Muscle layer of duodenum (tissue), 2 donors: ENCODE measurements at regions not wholly inside any gene's neighbourhood (a gene's known extent, or its start where the extent isn't known, plus 50 kb on each side); places are given as distances from the start of the nearest gene placed in this dataset.

Experiments
- H3K27ac ChIP-seq: one replicate; pipeline ENCODE4 v1.7.0; 2013; ENCODE audit warnings: mild to moderate bottlenecking, low read length
- H3K27me3 ChIP-seq: one replicate; pipeline ENCODE4 v1.7.0; 2013; ENCODE audit warnings: low read depth, mild to moderate bottlenecking, control low read depth, low read length
- H3K36me3 ChIP-seq, 2 donors: one replicate each; pipeline ENCODE4 v1.7.0; 2013; ENCODE audit warnings: low read length in 2 of 2, control low read depth in 1 of 2, mild to moderate bottlenecking in 1 of 2; ENCODE audit not compliant: insufficient read depth in 2 of 2, control insufficient read depth in 1 of 2
- H3K4me1 ChIP-seq, 2 donors: one replicate each; pipeline ENCODE4 v1.7.0; 2013; ENCODE audit warnings: low read length in 2 of 2, mild to moderate bottlenecking in 2 of 2, control low read depth in 1 of 2, moderate library complexity in 1 of 2; ENCODE audit not compliant: insufficient read depth in 2 of 2, control insufficient read depth in 1 of 2
- H3K4me3 ChIP-seq, 2 donors: one replicate each; pipeline ENCODE4 v1.7.0; 2013; ENCODE audit warnings: low read length in 2 of 2, low read depth in 1 of 2, mild to moderate bottlenecking in 1 of 2
- H3K9me3 ChIP-seq, 2 donors: one replicate each; pipeline ENCODE4 v1.7.0; 2013; ENCODE audit warnings: low read length in 2 of 2, control low read depth in 1 of 2, mild to moderate bottlenecking in 1 of 2; ENCODE audit not compliant: control insufficient read depth in 1 of 2
- donor health status: healthy.

DNA sequence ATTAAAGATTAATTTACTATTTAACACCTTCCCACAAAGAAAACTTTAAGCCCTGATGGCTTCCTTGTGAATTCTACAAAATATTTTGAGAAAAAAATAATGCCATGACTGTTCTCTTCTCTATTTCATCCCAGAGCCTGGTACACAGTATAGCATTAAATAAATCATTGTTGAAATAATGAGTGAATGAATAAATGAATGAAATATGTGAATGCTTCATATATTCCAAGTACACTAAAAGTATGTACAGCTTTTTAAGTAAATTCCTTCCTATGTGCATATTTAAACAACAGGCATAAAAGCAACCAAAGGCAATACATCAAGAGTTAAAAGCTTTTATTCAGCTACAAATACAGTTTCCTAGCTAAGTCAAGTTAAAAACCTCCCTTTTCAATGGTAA, 144.9 kb upstream of the CCDC196 start:
- Histone ChIP-seq H3K36me3 (no peaks in the 10 kb centered on the region), H3K27ac (no peak overlapping the region), H3K4me1 (no peaks in the 10 kb centered on the region), H3K9me3 (no peaks in the 10 kb centered on the region), H3K27me3 (no peaks in the 10 kb centered on the region), H3K4me3 (no peak overlapping the region)

DNA sequence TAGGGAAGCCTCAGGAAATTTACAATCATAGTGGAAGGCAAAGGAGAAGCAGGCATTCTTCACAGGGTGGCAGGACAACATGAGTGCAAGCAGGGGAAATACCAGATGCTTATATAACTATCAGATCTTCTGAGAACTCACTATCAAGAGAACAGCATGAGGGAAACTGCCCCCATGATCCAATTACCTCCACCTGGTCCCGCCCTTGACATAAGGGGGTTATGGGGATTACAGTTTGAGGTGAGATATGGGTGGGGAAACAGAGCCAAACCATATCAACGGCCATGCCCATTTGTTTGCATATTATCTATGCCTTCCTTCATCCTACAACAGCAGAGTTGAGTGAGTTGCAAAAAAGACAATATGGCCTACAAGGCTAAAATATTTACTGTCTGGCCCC, 140.2 kb upstream of the CCDC196 start:
- Histone ChIP-seq H3K4me3 (no peak overlapping the region), H3K27me3 (no peaks in the 10 kb centered on the region), H3K36me3 (no peaks in the 10 kb centered on the region), H3K27ac (no peak overlapping the region), H3K9me3 (peaks cover 0 to 16% of the 10 kb centered on the region in 2 donors), H3K4me1 (no peaks in the 10 kb centered on the region)

DNA sequence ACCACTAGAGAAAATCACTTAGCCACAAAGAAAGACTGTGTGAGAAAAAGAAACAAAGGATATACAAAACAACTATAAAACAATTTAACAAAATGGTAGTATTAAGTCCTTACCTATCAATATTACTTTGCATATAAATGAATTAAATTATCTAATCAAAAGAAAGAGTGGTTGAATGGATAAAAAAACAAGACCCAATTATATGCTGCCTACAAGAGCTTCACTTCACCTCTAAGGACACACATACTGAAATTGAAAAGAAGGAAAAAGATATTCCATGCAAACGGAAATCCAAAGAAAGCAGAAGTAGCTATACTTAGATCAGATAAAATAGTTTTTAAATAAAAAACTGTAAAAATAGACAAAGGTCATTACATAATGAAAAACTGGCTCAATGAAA, 134.9 kb upstream of the CCDC196 start:
- H3K4me3 ChIP-seq: no peak overlapping the region
- no peaks in the 10 kb centered on the region for H3K27me3 ChIP-seq
- no peak overlapping the region for H3K27ac ChIP-seq
- H3K4me1 ChIP-seq: no peaks in the 10 kb centered on the region
- H3K36me3 ChIP-seq: no peaks in the 10 kb centered on the region
- H3K9me3 ChIP-seq: peaks cover 0 to 24% of the 10 kb centered on the region in 2 donors

DNA sequence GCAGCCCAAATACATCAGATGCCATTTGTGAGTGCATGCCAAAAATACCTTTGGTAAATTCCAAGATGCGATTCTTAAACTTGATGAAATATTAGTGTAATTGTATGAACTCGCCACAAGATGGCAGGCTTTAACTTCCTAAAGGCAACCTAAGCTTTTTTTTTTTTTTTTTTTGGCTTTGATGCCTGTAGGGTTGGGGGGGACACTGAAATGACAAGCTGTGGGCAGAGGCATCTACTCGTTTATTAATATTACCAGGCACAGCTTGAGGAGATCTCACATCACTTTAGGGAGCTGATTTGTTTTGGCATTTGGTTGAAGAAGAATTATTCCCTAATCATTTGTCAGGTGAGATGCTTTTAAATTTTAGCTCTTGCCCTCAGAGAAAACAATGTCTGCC, 126.7 kb upstream of the CCDC196 start:
- H3K9me3 ChIP-seq: no peaks in the 10 kb centered on the region
- no peaks in the 10 kb centered on the region for H3K27me3 ChIP-seq
- H3K4me1 ChIP-seq: no peaks in the 10 kb centered on the region
- no peaks in the 10 kb centered on the region for H3K36me3 ChIP-seq
- no peak overlapping the region for H3K4me3 ChIP-seq
- H3K27ac ChIP-seq: no peak overlapping the region

DNA sequence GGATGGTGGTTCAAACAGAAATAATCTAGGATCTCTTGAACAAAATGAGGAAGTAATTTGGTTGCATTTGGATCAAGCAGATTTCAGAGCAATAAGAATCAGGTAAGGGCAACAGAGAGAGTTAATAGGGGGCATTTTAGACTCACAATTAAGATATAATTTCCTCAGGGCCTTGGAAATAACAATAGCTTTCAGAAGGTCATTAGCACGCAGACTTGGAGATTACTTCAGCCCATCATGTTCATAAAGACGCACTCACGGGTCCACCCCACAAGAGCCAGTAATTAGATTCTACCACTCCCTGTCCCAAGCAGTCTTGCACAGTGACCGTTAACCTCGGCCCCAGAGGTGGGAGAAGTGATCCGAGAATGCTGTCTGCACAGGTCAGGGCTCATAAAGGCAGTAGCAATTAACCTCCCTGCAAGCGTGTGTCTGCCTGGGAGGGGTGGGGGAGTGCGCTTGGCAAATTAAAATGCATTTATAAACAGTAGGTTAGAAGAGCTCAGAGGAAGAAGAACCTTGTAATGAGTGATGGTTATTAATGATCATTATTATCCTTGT, 125.7 kb upstream of the CCDC196 start:
- H3K4me3 ChIP-seq: no peak overlapping the region
- H3K36me3 ChIP-seq: no peaks in the 10 kb centered on the region
- no peak overlapping the region for H3K27ac ChIP-seq
- no peaks in the 10 kb centered on the region for H3K4me1 ChIP-seq
- no peaks in the 10 kb centered on the region for H3K27me3 ChIP-seq
- H3K9me3 ChIP-seq: no peaks in the 10 kb centered on the region

DNA sequence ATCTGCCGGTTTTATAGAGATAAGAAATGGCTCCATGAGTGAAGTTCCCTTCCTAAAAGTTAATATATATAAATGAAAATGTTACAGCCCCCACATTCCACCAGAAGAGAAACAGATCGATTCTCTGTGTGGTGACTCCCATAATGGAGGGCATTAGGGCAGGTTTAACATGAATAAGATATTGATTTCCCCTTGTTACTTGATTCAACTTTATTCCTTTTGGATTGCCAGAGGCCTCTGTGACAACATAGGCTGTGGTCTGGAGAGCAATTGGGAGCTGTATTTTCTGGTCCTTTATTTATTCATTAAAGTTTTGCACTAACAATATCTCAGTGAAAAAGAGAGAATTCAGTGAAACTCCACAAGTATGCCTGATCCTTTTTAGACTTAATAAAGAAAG, 125.2 kb upstream of the CCDC196 start:
- H3K36me3 ChIP-seq: no peaks in the 10 kb centered on the region
- no peak overlapping the region for H3K4me3 ChIP-seq
- no peak overlapping the region for H3K27ac ChIP-seq
- H3K4me1 ChIP-seq: no peaks in the 10 kb centered on the region
- no peaks in the 10 kb centered on the region for H3K9me3 ChIP-seq
- no peaks in the 10 kb centered on the region for H3K27me3 ChIP-seq

DNA sequence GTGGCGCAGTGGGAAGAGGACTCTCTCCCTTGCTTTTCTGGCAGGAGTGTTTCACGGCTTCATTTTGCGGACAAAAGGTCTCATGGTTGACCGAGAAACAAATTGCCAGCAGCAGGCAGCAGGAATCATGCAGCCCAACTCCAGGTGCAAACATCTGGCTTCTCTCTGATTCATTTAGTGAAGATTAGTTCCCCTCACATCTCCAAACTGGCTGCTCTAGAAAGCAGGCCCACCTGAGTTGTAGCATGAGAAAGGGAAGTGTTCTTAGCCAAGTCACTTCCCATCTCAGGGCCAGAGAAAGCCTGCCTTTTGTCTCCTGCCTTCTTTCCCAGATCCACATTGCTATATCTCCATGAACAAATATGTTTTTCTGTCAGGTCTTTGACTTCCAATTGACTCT, 120.8 kb upstream of the CCDC196 start:
- H3K9me3 ChIP-seq: no peaks in the 10 kb centered on the region
- H3K27ac ChIP-seq: no peak overlapping the region
- H3K36me3 ChIP-seq: no peaks in the 10 kb centered on the region
- H3K27me3 ChIP-seq: no peaks in the 10 kb centered on the region
- H3K4me3 ChIP-seq: no peak overlapping the region
- no peaks in the 10 kb centered on the region for H3K4me1 ChIP-seq

DNA sequence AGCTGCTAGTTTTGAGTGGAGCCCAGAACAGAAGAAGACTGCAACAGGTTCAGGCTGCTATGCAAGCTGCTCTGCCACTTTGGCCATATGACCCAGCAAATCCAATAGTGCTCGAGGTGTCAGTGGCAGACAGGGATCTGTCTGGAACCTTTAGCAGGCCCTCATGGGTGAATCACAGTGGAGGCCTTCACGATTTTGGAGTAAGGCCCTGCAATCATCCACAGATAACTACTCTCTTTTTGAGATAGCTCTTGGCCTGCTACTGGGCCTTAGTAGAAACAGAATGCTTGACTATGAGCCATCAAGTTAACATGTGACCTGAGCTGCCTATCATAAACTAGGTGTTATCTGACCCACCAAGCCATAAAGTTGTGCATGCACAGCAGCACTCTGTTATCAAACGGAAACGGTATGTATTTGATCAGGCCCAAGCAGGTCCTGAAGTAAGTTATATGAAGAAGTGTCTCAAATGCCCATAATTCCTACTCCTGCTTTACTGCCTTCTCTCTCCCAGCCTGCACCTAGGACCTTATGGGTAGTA, 116.9 kb upstream of the CCDC196 start:
- no peaks in the 10 kb centered on the region for H3K36me3 ChIP-seq
- no peak overlapping the region for H3K4me3 ChIP-seq
- H3K27me3 ChIP-seq: no peaks in the 10 kb centered on the region
- no peak overlapping the region for H3K27ac ChIP-seq
- H3K9me3 ChIP-seq: no peaks in the 10 kb centered on the region
- H3K4me1 ChIP-seq: no peaks in the 10 kb centered on the region

DNA sequence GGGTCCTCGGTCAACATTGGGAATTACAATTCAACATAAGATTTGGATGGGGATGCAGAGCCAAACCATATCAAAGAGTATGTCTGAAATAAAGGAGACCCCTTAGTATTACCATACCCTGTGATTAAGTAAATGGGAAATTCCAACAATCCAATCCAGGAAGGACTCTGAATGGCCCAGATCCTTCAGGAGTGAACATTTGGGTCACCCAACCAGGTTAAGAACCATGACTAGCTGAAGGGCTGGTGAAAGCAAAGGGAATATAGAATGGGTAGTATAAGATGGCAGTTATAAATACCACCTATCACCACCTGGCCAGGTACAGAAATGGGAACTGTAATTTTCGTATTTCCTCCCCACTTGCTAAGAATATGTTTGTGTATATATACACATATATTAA, 114.4 kb upstream of the CCDC196 start:
- Histone ChIP-seq H3K27ac (no peak overlapping the region), H3K4me1 (no peaks in the 10 kb centered on the region), H3K27me3 (no peaks in the 10 kb centered on the region), H3K9me3 (no peaks in the 10 kb centered on the region), H3K36me3 (no peaks in the 10 kb centered on the region), H3K4me3 (no peak overlapping the region)

DNA sequence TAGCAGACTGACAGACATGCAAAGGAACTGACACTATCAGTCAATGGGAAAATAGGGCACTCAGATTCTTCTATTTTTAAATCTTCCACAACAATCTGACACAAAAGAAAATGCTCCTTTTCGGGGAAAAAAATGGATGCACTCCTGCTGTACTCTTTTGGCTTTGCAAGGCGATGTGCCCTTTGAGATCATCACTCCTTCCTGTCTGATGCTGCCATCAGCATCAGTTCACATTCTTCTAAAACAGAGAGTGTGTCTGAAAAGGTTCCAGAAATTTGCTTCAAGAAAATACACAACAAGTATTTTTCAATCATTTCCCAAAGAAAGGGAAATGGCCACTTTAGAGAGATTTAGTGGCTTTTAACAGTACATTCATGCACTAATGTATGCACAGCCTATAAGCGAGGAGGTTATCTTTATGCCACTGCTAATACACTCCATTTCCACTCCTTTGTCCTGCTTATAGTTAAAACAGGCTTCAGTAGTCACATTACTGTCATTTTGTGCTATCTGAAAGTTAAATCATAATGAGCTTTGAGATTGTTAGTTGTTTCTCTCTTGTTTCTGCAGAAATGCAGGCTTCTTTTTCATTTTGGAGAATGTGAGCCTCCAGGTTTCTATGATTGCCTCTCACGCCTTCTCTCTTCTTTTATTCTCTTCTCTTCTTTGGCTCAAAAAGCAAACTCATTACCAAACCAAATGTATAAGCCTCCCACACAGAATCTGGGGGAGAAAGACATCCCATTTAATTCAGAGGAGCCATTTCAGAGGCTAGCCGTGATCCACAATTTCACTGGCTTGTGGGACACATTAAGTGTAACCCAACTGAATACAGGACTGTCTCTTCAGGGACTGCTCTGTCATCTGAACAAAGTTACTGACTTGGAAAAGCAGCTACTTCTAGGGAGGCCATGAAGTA, 110.9 kb upstream of the CCDC196 start:
- H3K27ac ChIP-seq: no peak overlapping the region
- no peaks in the 10 kb centered on the region for H3K9me3 ChIP-seq
- H3K4me3 ChIP-seq: no peak overlapping the region
- H3K36me3 ChIP-seq: no peaks in the 10 kb centered on the region
- H3K27me3 ChIP-seq: no peaks in the 10 kb centered on the region
- peaks cover 0 to 7% of the 10 kb centered on the region in 2 donors for H3K4me1 ChIP-seq

DNA sequence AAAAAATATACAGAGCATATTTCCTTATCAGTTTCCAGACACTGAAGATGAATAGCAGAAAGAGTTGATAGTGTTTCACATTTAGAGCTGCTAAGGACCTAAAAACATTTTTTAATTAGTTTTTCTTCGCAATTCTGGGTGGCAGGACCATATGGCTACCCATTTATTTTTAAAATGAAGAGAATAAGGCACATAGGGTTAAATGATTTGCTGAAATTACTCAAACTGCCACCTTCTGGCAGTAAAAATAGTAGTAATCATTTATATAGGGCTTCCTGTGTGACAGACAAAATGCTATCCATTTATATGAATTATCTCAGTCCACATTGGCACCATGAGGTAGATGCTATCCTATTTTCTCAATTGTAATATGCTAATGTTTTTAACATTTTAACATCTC, 108.6 kb upstream of the CCDC196 start:
- H3K27ac ChIP-seq: no peak overlapping the region
- H3K27me3 ChIP-seq: no peaks in the 10 kb centered on the region
- peaks cover 0 to 8% of the 10 kb centered on the region in 2 donors for H3K4me1 ChIP-seq
- H3K4me3 ChIP-seq: no peak overlapping the region
- H3K9me3 ChIP-seq: no peaks in the 10 kb centered on the region
- H3K36me3 ChIP-seq: no peaks in the 10 kb centered on the region
